ENCODE measurements at regions not wholly inside any gene's neighbourhood (a gene's known extent, or its start where the extent isn't known, plus 50 kb on each side); places are given as distances from the start of the nearest gene placed in this dataset.

- no peak for DNase-seq (ENCODE audit: insufficient read length, low spot score, missing footprints)
- Histone ChIP-seq H3K79me2 (ENCODE audit: insufficient read depth, low read length) (no peaks in the 10 kb centered on the region), H4K20me1 (ENCODE audit: insufficient read depth, low read length) (no peaks in the 10 kb centered on the region), H3K4me2 (ENCODE audit: insufficient read depth, low read length) (no peak overlapping the region), H3K9me3 (ENCODE audit: low read depth, low read length) (no peaks in the 10 kb centered on the region), H3K27me3 (ENCODE audit: insufficient read depth, low read length) (no peaks in the 10 kb centered on the region), H2AFZ (ENCODE audit: low read length) (no peak overlapping the region), H3K4me3 (ENCODE audit: insufficient read depth, low read length) (no peak overlapping the region), H3K4me1 (ENCODE audit: insufficient read depth, low read length) (no peaks in the 10 kb centered on the region), H3K36me3 (ENCODE audit: insufficient read depth, low read length) (no peaks in the 10 kb centered on the region), H3K27ac (ENCODE audit: low read depth, low read length) (no peak overlapping the region)
- TF ChIP-seq CTCF (IDR thresholded peaks at IDR 0.05; ENCODE audit: extremely low read depth, low read depth, low read length): no peak
These were observed 169.2 kb upstream of the IRS2 start for GRCh38 chr13:109955598-109955997.

- Histone ChIP-seq H3K79me2 (ENCODE audit: insufficient read depth, low read length) (no peaks in the 10 kb centered on the region), H4K20me1 (ENCODE audit: insufficient read depth, low read length) (no peaks in the 10 kb centered on the region), H3K4me3 (ENCODE audit: insufficient read depth, low read length) (no peak overlapping the region), H3K27ac (ENCODE audit: low read depth, low read length) (no peak overlapping the region), H3K27me3 (ENCODE audit: insufficient read depth, low read length) (no peaks in the 10 kb centered on the region), H3K4me1 (ENCODE audit: insufficient read depth, low read length) (no peaks in the 10 kb centered on the region), H3K9me3 (ENCODE audit: low read depth, low read length) (no peaks in the 10 kb centered on the region), H3K36me3 (ENCODE audit: insufficient read depth, low read length) (no peaks in the 10 kb centered on the region), H2AFZ (ENCODE audit: low read length) (no peak overlapping the region), H3K4me2 (ENCODE audit: insufficient read depth, low read length) (no peak overlapping the region)
- no peak for TF ChIP-seq CTCF (IDR thresholded peaks at IDR 0.05; ENCODE audit: extremely low read depth, low read depth, low read length)
- DNase-seq (ENCODE audit: insufficient read length, low spot score, missing footprints): no peak
These were observed 168.1 kb upstream of the IRS2 start for GRCh38 chr13:109954441-109954840.

GRCh38 chr13:109951491-109951890 lies 165.1 kb upstream of the IRS2 start:
- Histone ChIP-seq H3K4me3 (ENCODE audit: insufficient read depth, low read length) (no peak overlapping the region), H3K27me3 (ENCODE audit: insufficient read depth, low read length) (no peaks in the 10 kb centered on the region), H4K20me1 (ENCODE audit: insufficient read depth, low read length) (no peaks in the 10 kb centered on the region), H3K79me2 (ENCODE audit: insufficient read depth, low read length) (no peaks in the 10 kb centered on the region), H3K27ac (ENCODE audit: low read depth, low read length) (no peak overlapping the region), H3K9me3 (ENCODE audit: low read depth, low read length) (no peaks in the 10 kb centered on the region), H3K4me1 (ENCODE audit: insufficient read depth, low read length) (no peaks in the 10 kb centered on the region), H3K36me3 (ENCODE audit: insufficient read depth, low read length) (no peaks in the 10 kb centered on the region), H2AFZ (ENCODE audit: low read length) (no peak overlapping the region), H3K4me2 (ENCODE audit: insufficient read depth, low read length) (no peak overlapping the region)
- no peak for TF ChIP-seq CTCF (IDR thresholded peaks at IDR 0.05; ENCODE audit: extremely low read depth, low read depth, low read length)
- DNase-seq (ENCODE audit: insufficient read length, low spot score, missing footprints): no peak

GRCh38 chr13:109949397-109949796 lies 163.0 kb upstream of the IRS2 start:
- Histone ChIP-seq H3K4me1 (ENCODE audit: insufficient read depth, low read length) (peaks cover 4% of the 10 kb centered on the region), H3K79me2 (ENCODE audit: insufficient read depth, low read length) (no peaks in the 10 kb centered on the region), H3K27ac (ENCODE audit: low read depth, low read length) (no peak overlapping the region), H3K4me3 (ENCODE audit: insufficient read depth, low read length) (no peak overlapping the region), H3K27me3 (ENCODE audit: insufficient read depth, low read length) (no peaks in the 10 kb centered on the region), H4K20me1 (ENCODE audit: insufficient read depth, low read length) (no peaks in the 10 kb centered on the region), H3K9me3 (ENCODE audit: low read depth, low read length) (no peaks in the 10 kb centered on the region), H3K36me3 (ENCODE audit: insufficient read depth, low read length) (no peaks in the 10 kb centered on the region), H3K4me2 (ENCODE audit: insufficient read depth, low read length) (no peak overlapping the region), H2AFZ (ENCODE audit: low read length) (no peak overlapping the region)
- no peak for DNase-seq (ENCODE audit: insufficient read length, low spot score, missing footprints)
- no peak for TF ChIP-seq CTCF (IDR thresholded peaks at IDR 0.05; ENCODE audit: extremely low read depth, low read depth, low read length)
